ENCODE measurements at regions not wholly inside any gene's neighbourhood (a gene's known extent, or its start where the extent isn't known, plus 50 kb on each side); places are given as distances from the start of the nearest gene placed in this dataset.

GRCh38 chr18:67318651-67319050 is 197.9 kb downstream of the DSEL start:
- DNase-seq (no peak), ATAC-seq (no peak)
- Histone ChIP-seq H3K27ac (no peak overlapping the region), H3K4me3 (no peak overlapping the region), H3K27me3 (no peaks in the 10 kb centered on the region), H3K4me1 (no peaks in the 10 kb centered on the region), H3K9me3 (no peaks in the 10 kb centered on the region), H3K36me3 (replicated peaks in 1 of 2; ENCODE audit: insufficient read depth in 1 of 2, low read depth in 2 of 2) (no peaks in the 10 kb centered on the region)
- intact Hi-C loops (cut with DNase I), result no loop called here
- TF ChIP-seq, protein P1, sequence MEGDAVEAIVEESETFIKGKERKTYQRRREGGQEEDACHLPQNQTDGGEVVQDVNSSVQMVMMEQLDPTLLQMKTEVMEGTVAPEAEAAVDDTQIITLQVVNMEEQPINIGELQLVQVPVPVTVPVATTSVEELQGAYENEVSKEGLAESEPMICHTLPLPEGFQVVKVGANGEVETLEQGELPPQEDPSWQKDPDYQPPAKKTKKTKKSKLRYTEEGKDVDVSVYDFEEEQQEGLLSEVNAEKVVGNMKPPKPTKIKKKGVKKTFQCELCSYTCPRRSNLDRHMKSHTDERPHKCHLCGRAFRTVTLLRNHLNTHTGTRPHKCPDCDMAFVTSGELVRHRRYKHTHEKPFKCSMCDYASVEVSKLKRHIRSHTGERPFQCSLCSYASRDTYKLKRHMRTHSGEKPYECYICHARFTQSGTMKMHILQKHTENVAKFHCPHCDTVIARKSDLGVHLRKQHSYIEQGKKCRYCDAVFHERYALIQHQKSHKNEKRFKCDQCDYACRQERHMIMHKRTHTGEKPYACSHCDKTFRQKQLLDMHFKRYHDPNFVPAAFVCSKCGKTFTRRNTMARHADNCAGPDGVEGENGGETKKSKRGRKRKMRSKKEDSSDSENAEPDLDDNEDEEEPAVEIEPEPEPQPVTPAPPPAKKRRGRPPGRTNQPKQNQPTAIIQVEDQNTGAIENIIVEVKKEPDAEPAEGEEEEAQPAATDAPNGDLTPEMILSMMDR (IDR thresholded peaks at IDR 0.05), result no peak
- TF ChIP-seq POLR2A (IDR thresholded peaks at IDR 0.05), result no peak

GRCh38 chr18:67310826-67311225 is 205.7 kb downstream of the DSEL start:
- Histone ChIP-seq H3K27me3 (no peaks in the 10 kb centered on the region), H3K36me3 (replicated peaks in 1 of 2; ENCODE audit: insufficient read depth in 1 of 2, low read depth in 2 of 2) (no peaks in the 10 kb centered on the region), H3K27ac (no peak overlapping the region), H3K4me1 (no peaks in the 10 kb centered on the region), H3K9me3 (no peaks in the 10 kb centered on the region), H3K4me3 (no peak overlapping the region)
- TF ChIP-seq POLR2A (IDR thresholded peaks at IDR 0.05), result no peak
- TF ChIP-seq, protein P1 (IDR thresholded peaks at IDR 0.05), result no peak
- ATAC-seq (no peak), DNase-seq (no peak)
- intact Hi-C loops (cut with DNase I), result no loop called here

DNA sequence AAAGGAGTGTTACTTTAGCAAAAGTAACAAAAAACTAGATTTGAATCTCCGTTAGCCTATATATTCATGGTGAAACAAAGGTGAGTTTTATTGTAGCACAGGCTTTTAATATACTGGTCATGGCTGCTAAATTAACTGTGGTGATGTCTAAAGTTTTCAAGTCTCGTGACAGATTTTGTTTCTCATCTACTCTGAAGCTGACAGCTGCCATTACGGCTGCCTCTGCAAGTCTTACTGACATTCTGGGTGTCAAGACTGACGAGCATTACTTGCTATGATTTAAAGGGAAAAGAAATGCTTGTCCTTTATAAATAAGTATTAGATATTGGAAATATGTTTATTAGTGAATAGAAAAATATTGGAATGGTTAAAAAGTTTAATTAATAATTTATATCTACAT is 207.7 kb downstream of the DSEL start:
- 55 to 60% methylated on average over 4 of the region's 4 CpGs for WGBS, 2 donors
- DNase-seq, result no peak
- no peak for TF ChIP-seq POLR2A (IDR thresholded peaks at IDR 0.05)
- TF ChIP-seq, protein P1 (IDR thresholded peaks at IDR 0.05), result no peak
- no peak for ATAC-seq
- Histone ChIP-seq H3K27ac (no peak overlapping the region), H3K4me3 (no peak overlapping the region), H3K4me1 (no peaks in the 10 kb centered on the region), H3K9me3 (no peaks in the 10 kb centered on the region), H3K27me3 (no peaks in the 10 kb centered on the region), H3K36me3 (replicated peaks in 1 of 2; ENCODE audit: insufficient read depth in 1 of 2, low read depth in 2 of 2) (no peaks in the 10 kb centered on the region)
- intact Hi-C loops (cut with DNase I), result no loop called here

DNA sequence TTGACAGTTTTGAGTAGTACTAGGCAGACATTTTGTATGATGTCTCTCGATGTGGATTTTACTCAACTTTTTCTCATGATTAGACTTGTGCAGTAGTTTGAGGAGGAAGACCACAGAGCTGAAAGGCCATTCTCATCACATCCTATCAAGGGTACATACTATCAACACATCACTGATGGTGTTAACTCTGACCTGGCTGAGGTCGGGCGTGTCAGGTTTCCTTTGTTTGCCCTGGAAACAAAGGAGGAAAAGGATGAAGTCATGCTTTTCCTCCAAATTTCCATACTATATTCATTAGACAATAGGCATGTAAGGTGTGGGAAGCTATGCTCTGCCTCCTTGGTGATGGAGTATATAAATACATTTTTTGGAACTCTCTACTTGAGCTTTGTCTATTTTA is 211.1 kb downstream of the DSEL start:
- Histone ChIP-seq H3K9me3 (peaks cover 0 to 3% (median 0%) of the 10 kb centered on the region in 3 donors), H3K36me3 (replicated peaks in 1 of 2; ENCODE audit: insufficient read depth in 1 of 2, low read depth in 2 of 2) (no peaks in the 10 kb centered on the region), H3K27me3 (no peaks in the 10 kb centered on the region), H3K4me1 (no peaks in the 10 kb centered on the region), H3K4me3 (no peak overlapping the region), H3K27ac (no peak overlapping the region)
- DNase-seq (no peak), ATAC-seq (no peak)
- intact Hi-C loops (cut with DNase I), result no loop called here
- WGBS, 2 donors, result 54 to 71% methylated on average over 3 of the region's 3 CpGs
- TF ChIP-seq, protein P1 (IDR thresholded peaks at IDR 0.05), result no peak
- TF ChIP-seq POLR2A (IDR thresholded peaks at IDR 0.05), result no peak

GRCh38 chr18:67302043-67302442 is 214.5 kb downstream of the DSEL start:
- H3K36me3 ChIP-seq (replicated peaks in 1 of 2; ENCODE audit: insufficient read depth in 1 of 2, low read depth in 2 of 2), result no peaks in the 10 kb centered on the region
- H3K4me1 ChIP-seq, result no peaks in the 10 kb centered on the region
- intact Hi-C loops (cut with DNase I), result no loop called here
- no peak overlapping the region for H3K27ac ChIP-seq
- no peak for DNase-seq
- H3K4me3 ChIP-seq, result no peak overlapping the region
- peaks cover 0 to 7% (median 0%) of the 10 kb centered on the region in 3 donors for H3K9me3 ChIP-seq
- ATAC-seq, result no peak
- H3K27me3 ChIP-seq, result no peaks in the 10 kb centered on the region
- 45 to 48% methylated on average over 1 of the region's 1 CpG for WGBS, 2 donors
- TF ChIP-seq, protein P1 (IDR thresholded peaks at IDR 0.05), result no peak
- no peak for TF ChIP-seq POLR2A (IDR thresholded peaks at IDR 0.05)
